GM18499 (cell line): ENCODE measurements at regions not wholly inside any gene's neighbourhood (a gene's known extent, or its start where the extent isn't known, plus 50 kb on each side); places are given as distances from the start of the nearest gene placed in this dataset.
"Not testable (repeated sequence)": the region's sequence is repeated elsewhere in the genome, so short reads cannot be mapped to it uniquely, and the experiment has no call there.

ENCODE experiments used
- ATAC-seq: cut with Tn5 transposase; IDR thresholded peaks from one replicate; pipeline ENCODE4 v1.9.1; 2021; ENCODE audit warnings: moderate number of reproducible peaks; ENCODE audit not compliant: insufficient read depth, unreplicated experiment

DNA sequence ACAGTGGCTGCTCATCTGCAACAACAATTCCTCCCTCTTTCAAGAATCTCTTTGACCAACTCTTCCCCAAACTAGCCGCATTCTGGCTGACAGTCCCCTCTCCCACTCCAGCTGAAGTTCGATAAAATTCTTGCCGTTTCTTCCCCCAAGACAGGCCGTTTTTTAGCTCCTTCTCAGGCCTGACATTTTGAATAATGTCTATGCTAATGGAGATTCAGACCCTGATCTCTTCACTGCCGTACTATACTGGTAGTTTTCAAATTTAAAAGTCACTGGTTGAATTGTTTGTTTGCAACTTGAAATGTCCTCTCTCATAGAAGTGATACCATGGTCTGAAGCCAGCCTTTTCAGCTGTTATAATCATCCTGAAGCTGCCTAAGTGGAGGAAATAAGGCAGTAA, 65.9 kb upstream of the AMN1 start:
- ATAC-seq, result no peak

DNA sequence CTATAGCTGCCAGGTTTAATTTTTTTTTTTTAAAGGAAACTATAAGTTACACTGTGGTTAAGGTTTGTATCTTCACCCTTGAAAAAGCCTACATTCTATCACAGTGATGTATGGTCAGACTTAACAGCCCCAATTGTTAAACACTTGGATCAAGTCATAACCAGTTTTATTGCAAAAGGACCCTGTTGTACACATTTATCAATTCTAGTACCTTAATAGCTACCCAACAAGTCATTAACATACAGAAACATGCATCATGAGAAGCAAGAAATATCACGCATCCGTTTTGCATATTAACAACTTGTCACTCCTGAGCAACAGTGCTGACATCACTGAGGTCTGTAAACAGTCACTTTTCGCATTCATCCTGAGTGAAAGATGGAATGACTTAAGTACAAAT, 62.4 kb upstream of the AMN1 start:
- not testable (repeated sequence) for ATAC-seq

DNA sequence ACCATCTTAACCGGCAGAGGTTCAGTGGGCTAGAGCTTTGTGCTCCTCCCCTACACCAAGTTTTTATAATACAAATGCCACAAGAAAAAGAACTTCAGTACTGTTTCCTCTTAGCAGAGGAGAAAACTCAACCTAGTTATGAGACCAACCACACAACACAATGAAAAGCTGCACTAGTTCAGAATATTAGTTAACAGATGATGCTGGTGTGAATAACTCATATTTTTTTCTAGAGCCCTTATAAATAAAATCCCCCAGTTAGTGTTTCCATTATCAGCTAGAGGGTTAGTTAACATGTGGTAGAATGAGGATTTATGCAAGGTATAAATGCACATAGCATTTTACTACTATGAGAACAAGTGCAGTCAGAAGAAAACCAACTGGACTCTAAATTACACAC, 61.9 kb upstream of the AMN1 start:
- no peak for ATAC-seq

DNA sequence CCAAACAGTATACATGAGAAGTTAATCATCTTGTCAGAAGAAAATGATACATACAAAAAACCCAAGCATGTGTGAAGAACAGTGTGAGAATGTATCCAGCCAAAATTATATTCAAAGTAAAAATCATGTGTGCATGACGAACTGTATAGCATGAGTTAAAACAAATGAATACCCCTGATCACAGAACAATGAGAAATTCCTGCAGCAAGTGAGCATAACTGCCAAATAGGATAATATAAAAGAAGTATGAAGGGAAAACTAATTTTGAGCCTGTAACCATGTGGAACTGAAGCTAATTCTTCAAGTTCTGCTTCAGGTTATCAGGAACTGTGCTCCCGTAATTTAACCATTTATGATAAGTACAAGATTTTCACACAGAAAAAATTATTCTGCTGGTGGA, 56.5 kb upstream of the AMN1 start:
- ATAC-seq, result no peak

DNA sequence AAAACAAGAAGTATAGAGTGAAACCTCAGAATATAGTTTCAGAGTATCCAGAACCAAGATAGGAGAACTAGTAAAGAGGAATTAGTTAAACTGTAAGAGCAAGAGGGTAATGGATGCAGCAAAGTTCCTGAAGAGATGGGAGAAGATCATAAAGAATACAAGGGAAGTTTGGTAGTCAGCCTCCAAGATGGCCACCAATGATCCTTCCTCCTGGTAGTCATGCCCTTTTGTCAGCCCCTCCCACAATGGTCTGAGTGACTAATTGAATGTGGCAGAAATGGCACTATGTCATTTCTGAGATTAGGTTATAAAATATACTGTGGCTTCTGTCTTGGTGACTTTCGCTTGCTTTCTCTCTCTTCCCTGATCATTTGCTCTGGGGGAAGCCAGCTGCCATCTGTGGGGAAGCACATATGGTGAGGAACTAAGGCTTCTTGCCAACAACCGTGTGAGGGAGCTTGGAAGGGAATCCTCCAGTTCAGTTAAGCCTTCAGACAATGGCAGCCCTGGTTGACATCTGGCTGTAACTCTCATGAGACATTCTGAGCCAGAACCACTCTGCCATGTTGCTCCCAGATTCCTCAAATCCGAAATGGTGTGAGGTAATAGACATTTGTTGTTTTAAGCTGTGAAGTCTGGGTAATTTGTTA, 55.3 kb upstream of the AMN1 start:
- no peak for ATAC-seq

DNA sequence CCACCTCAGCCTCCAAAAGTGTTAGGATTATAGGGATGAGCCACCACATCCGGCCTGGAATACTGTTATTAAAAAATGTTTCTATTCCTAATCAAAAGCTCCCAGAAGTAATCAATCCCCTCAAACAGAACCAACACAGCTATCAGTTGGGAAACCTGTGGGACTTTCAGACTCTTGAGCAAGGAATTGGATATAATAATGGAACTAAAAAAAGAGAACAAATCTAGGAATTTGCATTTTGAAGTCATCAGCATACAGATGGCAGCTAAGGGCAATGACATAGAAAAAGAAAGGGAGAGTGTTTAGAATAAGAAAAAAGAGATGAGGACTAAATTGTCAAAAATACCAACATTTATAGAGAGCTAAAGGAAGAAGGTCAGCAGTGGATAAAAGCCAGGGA, 54.7 kb upstream of the AMN1 start:
- no peak for ATAC-seq

DNA sequence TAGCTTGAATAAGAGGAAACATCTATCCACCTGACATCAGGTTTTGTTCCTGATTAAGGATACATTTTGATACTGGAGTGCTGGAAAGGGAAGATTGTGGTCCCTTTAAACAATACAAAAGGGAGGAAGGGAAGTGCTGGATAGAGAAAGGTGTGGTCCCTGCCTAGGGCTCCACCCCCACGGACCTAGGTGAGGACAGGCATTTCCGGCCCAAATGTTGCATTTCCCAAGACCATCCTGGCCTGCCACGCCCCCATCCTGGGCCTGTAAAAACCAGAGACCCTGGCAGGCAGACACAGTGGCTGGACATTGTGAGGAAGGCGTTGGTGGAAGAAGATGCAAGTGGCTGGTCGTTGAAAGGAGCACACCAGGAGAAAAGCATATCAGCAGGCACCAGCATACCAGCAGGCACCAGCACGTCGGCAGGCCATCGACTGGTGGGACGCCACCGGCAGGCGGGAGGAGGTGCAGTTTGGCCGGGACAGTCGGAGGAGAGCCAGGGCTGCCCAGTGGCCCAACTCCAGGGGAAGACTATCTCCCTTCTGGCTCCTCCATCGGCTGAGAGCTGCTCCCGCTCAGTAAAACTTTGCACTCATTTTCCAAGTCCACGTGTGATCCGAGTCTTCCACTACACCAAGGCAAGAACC, 53.2 kb upstream of the AMN1 start:
- no peak for ATAC-seq

DNA sequence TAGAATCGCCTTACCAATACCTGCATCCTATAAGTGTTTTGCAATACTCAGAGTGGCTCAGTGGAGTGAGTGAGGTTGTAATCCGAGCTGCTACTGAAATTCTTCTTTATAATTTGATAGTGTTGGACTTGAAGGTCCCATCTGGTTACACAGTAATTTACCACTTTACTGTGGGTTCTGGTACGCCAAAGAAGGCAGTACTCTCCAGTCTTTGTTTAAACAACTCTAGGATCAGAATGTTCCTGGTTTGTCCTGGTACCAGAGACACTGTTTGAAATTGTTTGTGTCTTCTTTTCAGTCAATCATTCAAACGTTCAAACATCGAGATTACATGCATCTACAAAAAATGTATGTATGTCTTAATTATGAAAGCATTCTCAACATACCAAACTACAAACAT, 51.3 kb upstream of the AMN1 start:
- no peak for ATAC-seq

DNA sequence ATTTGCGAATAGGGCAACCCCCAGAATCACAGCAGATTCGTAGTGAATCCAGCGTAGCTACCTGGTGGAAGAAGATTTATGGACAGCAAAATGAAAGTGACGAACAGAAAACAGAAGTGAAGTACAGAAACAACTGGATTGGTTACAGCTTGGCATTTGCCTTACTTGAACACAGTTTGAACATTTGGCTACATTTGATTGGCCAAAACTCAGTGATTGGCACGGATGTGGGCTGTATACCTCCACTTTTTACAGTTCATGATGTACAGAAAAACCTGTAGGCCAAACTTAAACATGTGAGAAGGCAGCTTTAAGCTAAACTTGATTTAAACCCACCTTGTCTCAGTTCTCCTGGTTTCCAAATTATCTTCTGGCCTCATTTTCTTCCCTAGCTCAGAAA, 49.9 kb upstream of the AMN1 start:
- no peak for ATAC-seq
